AG04450 (cell line): ENCODE measurements at regions not wholly inside any gene's neighbourhood (a gene's known extent, or its start where the extent isn't known, plus 50 kb on each side); places are given as distances from the start of the nearest gene placed in this dataset.

Experiments used
- CTCF ChIA-PET: fragments of 300-600, 350-600 bp; formaldehyde crosslinking; extraction: SDS; loops from one replicate; lab custom pipeline; 2022; ENCODE audit warnings: antibody characterized with exemption, inconsistent platforms; lab: Charles Lee
- POLR2A ChIA-PET: fragments of 350-600 bp; formaldehyde crosslinking; extraction: SDS; loops from one replicate; lab custom pipeline; 2021; ENCODE audit warnings: antibody characterized with exemption, inconsistent platforms; lab: Yijun Ruan, JAX
- DNase-seq: peaks from one replicate; pipeline ENCODE4 v3.0.0-alpha.2; 2011; ENCODE audit warnings: low read depth, low spot score
- H3K27ac ChIP-seq: one replicate; pipeline ENCODE4 v1.5.1; 2012; ENCODE audit warnings: low read depth, low read length, control low read depth
- H3K27me3 ChIP-seq: one replicate; pipeline ENCODE4 v1.6.0; 2012; ENCODE audit warnings: low read length; ENCODE audit not compliant: control insufficient read depth, insufficient read depth
- H3K4me3 ChIP-seq: 2 replicates; pipeline ENCODE4 v1.5.1; 2011; ENCODE audit warnings: mild to moderate bottlenecking, low read depth, low read length, control low read depth
- H3K9me3 ChIP-seq: 2 replicates; pipeline ENCODE4 v1.5.1; 2012; ENCODE audit warnings: low read length; ENCODE audit not compliant: control insufficient read depth, insufficient read depth
- TF ChIP-seq, protein P1 (sequence below): IDR thresholded peaks from 2 replicates; pipeline ENCODE4 v1.5.1; 2011; ENCODE audit warnings: low read depth, low read length, control low read depth, inconsistent platforms

DNA sequence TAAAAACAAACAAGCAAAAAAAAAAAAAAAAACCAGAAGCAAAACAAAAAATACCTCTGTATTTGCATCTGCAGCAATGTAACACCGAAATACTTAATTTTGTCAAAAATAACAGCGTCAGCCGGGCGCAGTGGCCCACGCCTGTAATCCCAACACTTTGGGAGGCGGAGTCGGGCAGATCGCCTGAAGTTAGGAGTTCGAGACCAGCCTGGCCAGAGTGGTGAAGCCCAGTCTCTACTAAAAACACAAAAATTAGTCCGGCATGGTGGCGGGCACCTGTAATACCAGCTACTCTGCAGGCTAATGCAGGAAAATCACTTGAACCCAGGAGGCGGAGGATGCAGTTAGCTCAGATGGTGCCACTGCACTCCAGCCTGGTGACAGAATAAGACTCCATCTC, 683.5 kb upstream of the CA10 start:
- TF ChIP-seq, protein P1, sequence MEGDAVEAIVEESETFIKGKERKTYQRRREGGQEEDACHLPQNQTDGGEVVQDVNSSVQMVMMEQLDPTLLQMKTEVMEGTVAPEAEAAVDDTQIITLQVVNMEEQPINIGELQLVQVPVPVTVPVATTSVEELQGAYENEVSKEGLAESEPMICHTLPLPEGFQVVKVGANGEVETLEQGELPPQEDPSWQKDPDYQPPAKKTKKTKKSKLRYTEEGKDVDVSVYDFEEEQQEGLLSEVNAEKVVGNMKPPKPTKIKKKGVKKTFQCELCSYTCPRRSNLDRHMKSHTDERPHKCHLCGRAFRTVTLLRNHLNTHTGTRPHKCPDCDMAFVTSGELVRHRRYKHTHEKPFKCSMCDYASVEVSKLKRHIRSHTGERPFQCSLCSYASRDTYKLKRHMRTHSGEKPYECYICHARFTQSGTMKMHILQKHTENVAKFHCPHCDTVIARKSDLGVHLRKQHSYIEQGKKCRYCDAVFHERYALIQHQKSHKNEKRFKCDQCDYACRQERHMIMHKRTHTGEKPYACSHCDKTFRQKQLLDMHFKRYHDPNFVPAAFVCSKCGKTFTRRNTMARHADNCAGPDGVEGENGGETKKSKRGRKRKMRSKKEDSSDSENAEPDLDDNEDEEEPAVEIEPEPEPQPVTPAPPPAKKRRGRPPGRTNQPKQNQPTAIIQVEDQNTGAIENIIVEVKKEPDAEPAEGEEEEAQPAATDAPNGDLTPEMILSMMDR, result no peak

DNA sequence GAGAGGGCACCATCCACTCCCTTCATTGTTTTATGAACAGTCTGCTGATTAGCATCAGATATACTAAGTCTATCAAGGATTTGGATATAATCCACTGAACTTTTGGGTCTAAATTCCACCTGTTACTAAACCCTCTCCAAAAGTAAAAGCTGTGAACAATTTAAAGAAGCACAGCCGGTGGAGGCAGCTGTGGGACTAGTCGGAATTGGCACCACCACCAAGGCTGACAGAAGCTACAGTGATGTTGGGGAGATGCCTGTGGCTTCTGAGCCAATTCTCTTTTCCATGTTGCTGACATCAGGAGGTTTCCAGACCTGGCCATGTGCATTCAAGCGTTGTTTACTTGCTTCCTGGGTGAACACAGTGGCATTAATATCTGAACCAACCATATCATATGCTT, 679.0 kb upstream of the CA10 start:
- Histone ChIP-seq H3K9me3 (peaks cover 12% of the 10 kb centered on the region), H3K4me3 (no peak overlapping the region), H3K27me3 (no peaks in the 10 kb centered on the region), H3K27ac (no peak overlapping the region)
- TF ChIP-seq, protein P1, result no peak
- ChIA-PET CTCF (no interaction called here), POLR2A (no interaction called here)
- no peak for DNase-seq

More for the DNA sequence above, 683.5 kb upstream of the CA10 start:
- ChIA-PET POLR2A (no interaction called here), CTCF (no interaction called here)
- Histone ChIP-seq H3K27me3 (no peaks in the 10 kb centered on the region), H3K27ac (no peak overlapping the region), H3K4me3 (no peak overlapping the region), H3K9me3 (peaks cover 12% of the 10 kb centered on the region)
- no peak for DNase-seq

DNA sequence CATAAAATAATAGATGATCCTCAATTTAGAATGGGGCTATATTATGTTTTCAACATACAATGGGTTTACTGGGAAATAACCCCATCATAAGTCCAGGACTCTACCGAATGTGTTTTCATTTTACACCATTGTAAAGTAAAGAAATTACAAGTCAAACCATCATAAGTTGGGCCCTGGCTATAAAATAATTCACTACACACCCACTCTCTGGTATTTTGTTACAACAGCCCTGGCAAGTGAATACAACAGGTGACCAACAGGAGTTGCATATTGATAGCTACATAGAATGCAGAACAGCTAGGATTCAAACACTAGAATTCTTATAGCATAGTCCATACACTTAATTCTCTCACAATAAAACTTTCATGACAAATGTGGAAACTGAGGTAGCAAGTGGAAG, 673.0 kb upstream of the CA10 start:
- no peak overlapping the region for H3K4me3 ChIP-seq
- POLR2A ChIA-PET, result no interaction called here
- TF ChIP-seq, protein P1, result no peak
- no peak for DNase-seq
- no peaks in the 10 kb centered on the region for H3K27me3 ChIP-seq
- CTCF ChIA-PET, result no interaction called here
- H3K9me3 ChIP-seq, result peaks cover 9% of the 10 kb centered on the region
- no peak overlapping the region for H3K27ac ChIP-seq

DNA sequence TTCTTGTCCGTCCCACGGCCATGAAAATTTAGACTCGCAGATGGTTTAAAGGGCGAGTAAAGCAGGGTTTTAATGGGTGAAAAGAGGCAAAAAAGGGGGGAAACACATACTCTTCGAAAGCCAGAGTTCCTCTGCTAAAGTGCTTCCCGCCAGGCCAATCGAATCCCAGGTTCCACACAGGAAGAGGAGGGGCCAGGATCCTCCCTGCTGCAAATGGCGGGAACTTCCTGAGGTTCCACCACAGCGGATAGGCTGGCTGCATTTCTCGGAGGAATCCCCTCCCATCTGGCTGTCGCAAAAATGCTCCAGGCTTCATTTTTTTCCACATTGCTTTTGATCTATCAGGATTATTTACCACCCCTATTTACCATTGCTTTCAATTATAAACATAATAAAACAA, 670.1 kb upstream of the CA10 start:
- TF ChIP-seq, protein P1, result no peak
- no peak overlapping the region for H3K4me3 ChIP-seq
- POLR2A ChIA-PET, result no interaction called here

DNA sequence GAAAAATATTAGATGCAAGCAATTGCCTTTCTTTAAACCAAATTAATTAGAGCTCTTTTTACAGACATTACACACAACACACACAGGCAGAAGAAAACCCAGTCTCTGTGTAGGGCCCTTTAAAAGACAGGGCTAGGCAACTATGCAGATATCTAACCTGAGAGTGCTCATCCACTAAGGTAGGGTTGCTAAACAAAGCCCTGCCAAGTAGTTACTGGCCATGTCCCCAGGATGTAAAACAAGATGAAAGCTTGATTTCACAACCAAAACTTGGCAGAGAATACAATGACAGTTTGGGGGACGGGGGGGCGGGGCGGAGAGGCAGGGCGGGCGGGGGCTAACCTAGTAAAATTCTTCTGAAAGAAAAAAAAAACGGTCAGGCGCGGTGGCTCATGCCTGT, 669.0 kb upstream of the CA10 start:
- TF ChIP-seq, protein P1, result no peak
- Histone ChIP-seq H3K9me3 (peaks cover 11% of the 10 kb centered on the region), H3K27me3 (no peaks in the 10 kb centered on the region), H3K4me3 (no peak overlapping the region), H3K27ac (no peak overlapping the region)
- no peak for DNase-seq
- CTCF ChIA-PET, result no interaction called here
- POLR2A ChIA-PET, result no interaction called here

More for the DNA sequence above, 670.1 kb upstream of the CA10 start:
- no peaks in the 10 kb centered on the region for H3K27me3 ChIP-seq
- DNase-seq, result no peak
- peaks cover 16% of the 10 kb centered on the region for H3K9me3 ChIP-seq
- CTCF ChIA-PET, result no interaction called here
- no peak overlapping the region for H3K27ac ChIP-seq
